GM21723 (cell line): ENCODE measurements at regions not wholly inside any gene's neighbourhood (a gene's known extent, or its start where the extent isn't known, plus 50 kb on each side); places are given as distances from the start of the nearest gene placed in this dataset.

Experiments used
- ATAC-seq: cut with Tn5 transposase; IDR thresholded peaks from one replicate; pipeline ENCODE4 v1.9.1; 2021; ENCODE audit warnings: mild to moderate bottlenecking, moderate library complexity; ENCODE audit not compliant: unreplicated experiment

- no peak for ATAC-seq
These were observed 136.2 kb downstream of the ERMARD start for GRCh38 chr6:169887529-169888140.

- ATAC-seq: no peak
These were observed 135.3 kb downstream of the ERMARD start for GRCh38 chr6:169886631-169887227.

DNA sequence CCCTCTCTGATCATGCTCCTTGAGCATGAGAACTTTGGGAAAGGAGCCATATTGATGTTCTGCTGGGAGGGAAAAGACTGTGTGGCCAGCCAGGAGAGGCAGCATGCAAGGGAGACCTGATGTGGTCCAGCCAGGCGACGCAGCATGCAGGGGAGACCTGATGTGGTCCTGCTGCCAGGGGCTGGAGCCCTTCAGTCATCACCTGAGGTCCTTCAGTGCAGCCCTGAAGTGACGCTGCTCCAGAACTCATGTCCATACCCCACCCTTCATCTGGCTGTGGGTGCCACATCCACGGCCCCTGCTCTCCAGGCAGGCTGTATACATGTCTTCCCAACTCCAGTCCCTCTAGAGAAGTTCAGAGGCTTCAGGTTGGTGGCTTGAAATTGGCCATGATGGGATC lies 134.4 kb downstream of the ERMARD start:
- ATAC-seq: no peak

DNA sequence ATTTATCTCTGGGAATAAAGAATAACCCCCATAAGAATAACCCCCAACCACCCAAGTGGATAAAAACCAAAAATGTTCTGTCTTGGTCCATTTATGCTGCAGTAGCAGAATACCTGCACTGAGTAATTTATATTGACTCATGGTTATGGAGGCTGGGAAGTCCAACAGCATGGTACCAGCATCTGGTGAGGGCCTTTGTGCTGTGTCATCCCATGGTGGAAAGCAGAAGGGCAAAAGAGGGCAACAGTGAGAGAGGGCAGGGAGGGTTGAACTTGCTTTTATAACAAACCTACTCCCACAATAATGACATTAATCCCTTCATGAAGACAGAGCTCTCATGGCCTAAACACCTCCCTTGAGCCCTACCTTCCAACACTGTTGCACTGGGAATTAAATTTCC lies 133.7 kb downstream of the ERMARD start:
- ATAC-seq: no peak

- no peak for ATAC-seq
These were observed 132.7 kb downstream of the ERMARD start for GRCh38 chr6:169884158-169884557.

DNA sequence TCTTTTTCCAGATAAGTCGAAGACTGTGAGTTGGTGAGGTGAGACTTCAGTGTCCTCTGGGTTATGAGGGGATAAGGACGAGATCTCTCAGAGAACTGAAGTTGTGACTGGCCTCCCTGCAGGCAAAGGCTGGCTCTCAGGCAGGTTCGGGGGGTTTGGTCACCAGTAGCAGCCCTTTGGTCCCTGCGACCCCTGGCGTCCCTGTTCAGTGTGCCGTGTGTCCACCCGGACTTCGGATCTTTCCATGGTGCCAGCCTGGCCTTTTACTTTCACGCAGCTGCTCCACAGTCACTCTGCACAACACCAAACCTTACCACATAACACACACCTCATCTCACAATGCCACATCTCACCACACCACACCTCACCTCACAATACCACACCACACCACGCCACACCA lies 131.9 kb downstream of the ERMARD start:
- no peak for ATAC-seq

GRCh38 chr6:169881976-169882375 lies 130.6 kb downstream of the ERMARD start:
- no peak for ATAC-seq

- ATAC-seq: no peak
These were observed 130.0 kb downstream of the ERMARD start for GRCh38 chr6:169881398-169881797.

DNA sequence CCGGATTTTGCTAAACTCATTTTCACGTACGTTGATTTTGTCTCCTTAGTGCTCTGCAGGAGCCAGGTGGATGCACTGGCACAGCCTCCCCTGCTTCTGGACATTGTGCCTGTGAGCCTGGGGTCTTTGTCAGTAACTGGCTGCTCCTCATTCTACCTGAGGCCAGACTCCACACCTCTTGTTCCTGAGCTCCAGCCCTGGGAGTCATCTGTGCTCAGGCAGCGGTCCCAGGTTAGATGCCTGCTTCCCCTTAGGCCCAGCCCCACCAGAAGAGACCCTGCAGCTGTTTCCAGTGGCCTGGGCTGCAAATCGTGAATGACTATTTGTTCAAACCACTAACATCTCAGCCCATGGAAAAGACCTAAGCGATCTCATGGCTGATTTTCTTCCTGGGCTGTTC lies 129.1 kb downstream of the ERMARD start:
- ATAC-seq: no peak

- no peak for ATAC-seq
These were observed 117.9 kb downstream of the ERMARD start for GRCh38 chr6:169869301-169869700.

DNA sequence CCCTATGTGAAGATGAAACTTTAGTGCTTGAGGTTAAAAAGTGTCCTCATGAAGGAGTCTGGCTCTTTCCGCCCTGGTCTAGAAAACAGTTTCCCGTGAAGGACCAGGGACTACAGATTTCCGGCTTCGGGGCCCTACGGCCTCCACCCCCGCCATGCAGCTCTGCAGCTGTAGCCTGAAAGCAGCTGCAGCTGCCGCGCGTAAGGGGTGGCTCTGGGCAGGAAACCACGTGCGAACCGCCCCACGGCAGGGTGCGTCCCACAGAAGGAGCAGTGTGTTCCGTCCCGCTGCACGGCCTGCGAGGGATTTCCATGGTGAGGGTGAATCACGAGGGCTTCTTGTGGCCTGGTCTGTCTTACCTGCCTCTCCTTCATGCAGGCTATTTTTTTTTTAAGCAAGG lies 117.0 kb downstream of the ERMARD start:
- peak; percentile 77 for ATAC-seq

DNA sequence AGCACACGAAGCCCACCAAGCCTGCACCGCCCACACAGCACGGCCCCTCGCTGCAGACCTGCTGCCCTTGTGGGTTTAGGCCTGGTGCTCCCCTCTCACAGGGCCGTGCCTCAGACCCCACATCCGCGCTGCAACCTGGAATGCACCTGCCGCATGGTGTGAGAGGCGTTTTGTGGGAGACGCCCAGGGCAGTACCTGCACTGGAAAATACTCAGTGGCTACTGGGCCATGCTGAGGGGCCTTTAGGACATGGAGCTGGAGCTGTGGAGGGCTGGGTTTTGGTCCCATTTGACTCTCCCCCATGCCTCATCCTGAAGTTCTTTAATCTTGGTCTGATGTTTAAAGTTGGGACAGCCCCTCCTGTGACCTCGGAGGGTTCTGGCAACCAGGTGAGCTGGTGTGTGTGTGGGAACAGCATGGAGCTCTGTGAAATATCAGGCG lies 116.3 kb downstream of the ERMARD start:
- ATAC-seq: no peak

DNA sequence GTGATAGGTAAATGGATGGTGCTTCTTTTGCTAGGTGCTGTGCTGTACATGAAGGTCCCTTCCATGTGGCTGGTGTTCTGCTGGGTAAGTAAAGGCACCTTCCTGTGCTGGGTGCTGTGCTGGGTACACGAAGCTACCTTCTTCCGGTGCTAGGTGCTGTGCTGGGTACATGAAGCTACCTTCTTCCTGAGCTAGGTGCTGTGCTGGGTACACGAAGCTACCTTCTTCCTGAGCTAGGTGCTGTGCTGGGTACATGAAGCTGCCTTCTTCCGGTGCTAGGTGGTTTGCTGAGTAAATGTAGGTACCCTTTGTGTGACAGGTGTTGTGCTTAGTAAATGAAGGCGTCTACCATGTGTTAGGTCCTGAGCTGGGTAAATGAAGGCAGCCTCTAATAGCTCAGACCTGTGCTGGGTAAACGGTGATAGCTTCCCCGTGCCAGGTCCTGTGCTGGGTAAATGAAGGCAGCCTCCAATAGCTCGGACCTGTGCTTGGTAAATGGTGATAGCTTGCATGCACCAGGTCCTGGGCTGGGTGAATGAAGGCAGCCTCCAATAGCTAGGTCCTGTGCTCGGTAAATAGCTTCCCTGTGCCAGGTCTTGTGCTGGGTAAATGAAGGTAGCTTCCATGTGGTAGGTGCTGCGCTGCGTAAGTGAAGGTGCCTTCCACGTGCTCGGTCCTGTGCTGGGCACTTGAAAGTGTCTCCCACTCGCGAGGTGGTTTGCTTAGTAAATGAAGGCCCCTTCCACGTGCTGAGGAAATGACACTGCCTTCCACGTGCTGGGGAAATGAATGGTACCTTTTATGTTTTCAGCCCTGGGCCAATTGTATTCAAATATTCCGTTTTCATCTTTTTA lies 115.5 kb downstream of the ERMARD start:
- no peak for ATAC-seq

DNA sequence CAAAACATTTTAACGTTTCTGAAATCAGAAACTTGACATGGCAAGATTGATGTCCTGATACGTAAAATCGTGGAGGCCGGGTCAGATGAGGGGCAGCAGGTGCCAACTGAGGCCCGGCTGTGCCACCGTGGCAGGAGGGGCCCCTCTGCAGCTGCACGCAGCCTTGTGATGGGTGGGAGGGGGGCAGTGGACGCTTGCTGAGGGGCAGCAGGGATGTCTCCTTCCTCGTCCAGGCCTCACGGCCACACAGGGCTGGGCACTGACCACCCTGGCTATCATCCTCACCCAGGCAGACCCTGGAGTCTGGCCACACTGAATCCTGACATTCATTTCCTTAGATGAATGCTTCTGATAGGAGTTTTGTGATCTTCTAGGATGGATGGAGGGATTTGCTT lies 114.7 kb downstream of the ERMARD start:
- no peak for ATAC-seq

- no peak for ATAC-seq
These were observed 114.1 kb downstream of the ERMARD start for GRCh38 chr6:169865346-169866139.

GRCh38 chr6:169864148-169865020 lies 113.0 kb downstream of the ERMARD start:
- no peak for ATAC-seq

DNA sequence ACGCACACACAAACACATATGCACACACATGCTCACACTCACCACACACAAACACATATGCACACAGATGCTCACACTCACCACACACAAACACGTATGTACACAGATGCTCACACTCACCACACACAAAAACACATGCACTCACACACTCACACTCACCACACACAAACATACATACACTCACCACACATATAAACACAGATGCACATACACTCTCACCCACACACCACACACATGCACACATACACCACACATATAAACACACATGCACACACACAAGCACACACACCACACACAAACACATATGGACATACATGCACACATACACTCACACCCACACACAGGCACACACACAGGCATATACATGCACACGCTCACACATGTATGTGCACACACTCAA lies 112.3 kb downstream of the ERMARD start:
- ATAC-seq: no peak

DNA sequence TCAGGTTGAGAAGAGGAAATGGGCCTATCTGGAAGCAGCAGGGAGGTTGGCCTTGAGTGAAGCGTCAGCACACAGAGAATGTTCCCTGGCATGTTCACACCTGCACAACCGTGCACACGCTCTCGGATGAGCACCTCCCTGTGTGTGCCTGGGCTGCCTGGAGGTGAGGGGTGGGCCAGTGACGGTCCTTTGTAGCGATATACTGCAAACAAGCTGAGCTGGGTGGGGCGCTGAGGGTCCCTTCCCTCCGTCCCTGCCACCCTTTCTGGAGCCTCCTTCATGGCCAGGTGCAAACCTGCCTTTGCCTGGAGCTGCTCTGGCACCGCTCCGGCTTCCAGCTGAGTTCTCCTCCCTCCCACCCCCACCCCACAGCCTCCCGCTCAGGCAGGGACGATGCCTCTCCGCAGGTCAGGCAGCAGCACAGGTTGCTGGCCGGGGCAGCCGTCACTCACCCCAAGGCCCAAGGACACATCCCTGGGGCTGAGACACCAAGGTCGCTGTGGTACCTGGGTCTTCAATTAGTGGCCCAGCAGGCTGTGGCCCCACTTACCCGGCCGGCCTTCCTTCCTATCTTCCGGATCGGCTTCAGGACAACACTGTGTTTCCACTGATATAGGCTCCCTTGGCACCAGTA lies 111.6 kb downstream of the ERMARD start:
- no peak for ATAC-seq

DNA sequence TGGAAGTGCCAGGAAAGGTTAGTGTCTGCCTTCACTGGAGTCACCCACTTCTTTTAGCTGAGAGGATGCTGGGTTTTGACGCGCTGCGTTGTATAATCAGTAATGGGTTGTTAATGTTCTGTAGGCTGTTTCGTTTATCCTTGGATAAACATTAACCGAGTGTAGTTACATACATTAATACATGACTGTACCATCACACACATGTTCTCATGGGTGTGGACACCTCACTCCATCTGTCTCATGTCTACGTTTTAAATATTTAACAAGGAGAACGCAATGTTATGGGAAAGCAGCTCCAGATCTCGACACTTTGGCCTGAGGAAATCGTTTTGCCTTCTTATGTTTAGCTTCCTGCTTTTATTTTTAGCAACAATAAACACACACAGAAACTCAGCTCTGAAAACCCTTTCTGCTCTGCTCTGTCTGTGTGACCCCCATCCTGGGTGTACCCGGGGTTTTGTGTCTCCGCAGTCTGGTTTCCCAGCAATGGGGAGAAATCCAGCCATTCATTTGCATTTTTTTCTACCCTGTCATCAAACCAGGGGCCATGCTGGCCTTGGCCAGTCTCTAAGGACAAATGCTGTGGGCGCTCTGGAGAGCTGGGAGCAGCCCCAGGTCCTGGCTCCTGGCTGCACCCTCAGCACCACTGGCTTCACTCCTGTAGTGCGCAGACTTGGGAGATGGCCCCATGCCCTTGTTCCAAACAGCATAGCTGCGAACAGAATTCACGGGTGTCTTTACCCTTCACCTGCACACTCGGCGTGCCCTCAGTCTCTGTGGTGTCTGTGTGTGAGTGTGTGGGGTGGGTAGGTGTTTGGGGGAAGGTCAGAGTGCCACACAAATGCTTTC lies 110.8 kb downstream of the ERMARD start:
- ATAC-seq: no peak
